ENCODE measurements at regions not wholly inside any gene's neighbourhood (a gene's known extent, or its start where the extent isn't known, plus 50 kb on each side); places are given as distances from the start of the nearest gene placed in this dataset.

DNA sequence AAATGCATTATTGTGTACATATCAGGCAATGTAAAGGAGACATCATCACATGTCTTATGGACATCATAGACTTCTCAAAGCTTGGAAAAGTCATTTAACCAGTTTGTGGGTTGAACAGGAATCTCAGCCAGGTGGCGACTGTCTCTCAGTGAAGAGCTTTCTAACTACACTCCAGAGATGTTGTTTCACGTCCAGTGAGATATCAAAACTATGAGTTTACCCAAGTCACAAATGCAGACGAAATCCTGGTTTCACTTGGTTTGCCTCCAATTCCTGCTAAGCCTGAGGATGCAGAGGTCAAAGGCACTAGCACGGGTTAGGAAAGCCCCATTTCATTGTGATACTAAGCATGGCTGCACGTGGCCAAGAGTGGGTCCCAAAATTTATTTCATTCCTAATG is 384.5 kb upstream of the MEIS1 start:
- TF ChIP-seq, protein P1, sequence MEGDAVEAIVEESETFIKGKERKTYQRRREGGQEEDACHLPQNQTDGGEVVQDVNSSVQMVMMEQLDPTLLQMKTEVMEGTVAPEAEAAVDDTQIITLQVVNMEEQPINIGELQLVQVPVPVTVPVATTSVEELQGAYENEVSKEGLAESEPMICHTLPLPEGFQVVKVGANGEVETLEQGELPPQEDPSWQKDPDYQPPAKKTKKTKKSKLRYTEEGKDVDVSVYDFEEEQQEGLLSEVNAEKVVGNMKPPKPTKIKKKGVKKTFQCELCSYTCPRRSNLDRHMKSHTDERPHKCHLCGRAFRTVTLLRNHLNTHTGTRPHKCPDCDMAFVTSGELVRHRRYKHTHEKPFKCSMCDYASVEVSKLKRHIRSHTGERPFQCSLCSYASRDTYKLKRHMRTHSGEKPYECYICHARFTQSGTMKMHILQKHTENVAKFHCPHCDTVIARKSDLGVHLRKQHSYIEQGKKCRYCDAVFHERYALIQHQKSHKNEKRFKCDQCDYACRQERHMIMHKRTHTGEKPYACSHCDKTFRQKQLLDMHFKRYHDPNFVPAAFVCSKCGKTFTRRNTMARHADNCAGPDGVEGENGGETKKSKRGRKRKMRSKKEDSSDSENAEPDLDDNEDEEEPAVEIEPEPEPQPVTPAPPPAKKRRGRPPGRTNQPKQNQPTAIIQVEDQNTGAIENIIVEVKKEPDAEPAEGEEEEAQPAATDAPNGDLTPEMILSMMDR (IDR thresholded peaks at IDR 0.05), result no peak
- TF ChIP-seq POLR2A (IDR thresholded peaks at IDR 0.05), result no peak
